Mucosa of descending colon (tissue), 3 donors: ENCODE measurements at regions not wholly inside any gene's neighbourhood (a gene's known extent, or its start where the extent isn't known, plus 50 kb on each side); places are given as distances from the start of the nearest gene placed in this dataset.
"Not testable (repeated sequence)": the region's sequence is repeated elsewhere in the genome, so short reads cannot be mapped to it uniquely, and the experiment has no call there.

Experiments
- ATAC-seq: fragments of 200-7000 bp; cut with Tn5 transposase; one replicate; pipeline ENCODE4 v1.9.1; 2020; ENCODE audit warnings: mild to moderate bottlenecking, moderate library complexity
- DNase-seq, 3 donors: peaks; one replicate each; pipeline ENCODE4 v3.0.0-alpha.2; 2020
- H3K36me3 ChIP-seq: fragments of 200-600 bp; one replicate; pipeline ENCODE4 v1.8.0; 2021; ENCODE audit warnings: low read depth, mild to moderate bottlenecking
- H3K4me1 ChIP-seq: fragments of 200-600 bp; one replicate; pipeline ENCODE4 v1.8.0; 2021; ENCODE audit warnings: low read depth, mild to moderate bottlenecking
- H3K4me3 ChIP-seq: fragments of 200-600 bp; one replicate; pipeline ENCODE4 v1.8.0; 2021; ENCODE audit warnings: mild to moderate bottlenecking
- H3K9me3 ChIP-seq: fragments of 200-600 bp; one replicate; pipeline ENCODE4 v1.8.0; 2021; ENCODE audit warnings: mild to moderate bottlenecking
- CTCF ChIP-seq: fragments of 200-600 bp; IDR thresholded peaks from one replicate; pipeline ENCODE4 v1.8.0; 2022; ENCODE audit warnings: antibody characterized with exemption, mild to moderate bottlenecking
- intact Hi-C, 2 donors: fragments of 100-400 bp; cut with DNase I in 1 of 2; cut with micrococcal nuclease in 1 of 2; formaldehyde crosslinking; loops; one replicate each; pipeline versions ENCODE4 v1.11.0 to v1.11.1; 2022; cut with DNase I, micrococcal nuclease
- donor health status: DM: no; HTN: no; CAD: no; lungs with moderate emphysema.
- donor health status: DM: no; HTN: no; CAD: no.
- donor health status: DM: no; HTN: yes; CAD: no.

GRCh38 chr3:177494216-177494615 is 296.9 kb upstream of the TBL1XR1 start:
- no peak for TF ChIP-seq CTCF

GRCh38 chr3:177495566-177495965 is 298.3 kb upstream of the TBL1XR1 start:
- intact Hi-C loops = no loop called here
- no peaks in the 10 kb centered on the region for H3K9me3 ChIP-seq
- DNase-seq = no peak
- no peak overlapping the region for H3K4me3 ChIP-seq
- TF ChIP-seq CTCF = no peak
- H3K4me1 ChIP-seq = no peaks in the 10 kb centered on the region
- no peak for ATAC-seq
- no peaks in the 10 kb centered on the region for H3K36me3 ChIP-seq

More at GRCh38 chr3:177494216-177494615, 296.9 kb upstream of the TBL1XR1 start:
- no peak for ATAC-seq
- Histone ChIP-seq H3K4me1 (no peaks in the 10 kb centered on the region), H3K36me3 (no peaks in the 10 kb centered on the region), H3K9me3 (no peaks in the 10 kb centered on the region), H3K4me3 (no peak overlapping the region)
- no peak for DNase-seq
- intact Hi-C loops = no loop called here

DNA sequence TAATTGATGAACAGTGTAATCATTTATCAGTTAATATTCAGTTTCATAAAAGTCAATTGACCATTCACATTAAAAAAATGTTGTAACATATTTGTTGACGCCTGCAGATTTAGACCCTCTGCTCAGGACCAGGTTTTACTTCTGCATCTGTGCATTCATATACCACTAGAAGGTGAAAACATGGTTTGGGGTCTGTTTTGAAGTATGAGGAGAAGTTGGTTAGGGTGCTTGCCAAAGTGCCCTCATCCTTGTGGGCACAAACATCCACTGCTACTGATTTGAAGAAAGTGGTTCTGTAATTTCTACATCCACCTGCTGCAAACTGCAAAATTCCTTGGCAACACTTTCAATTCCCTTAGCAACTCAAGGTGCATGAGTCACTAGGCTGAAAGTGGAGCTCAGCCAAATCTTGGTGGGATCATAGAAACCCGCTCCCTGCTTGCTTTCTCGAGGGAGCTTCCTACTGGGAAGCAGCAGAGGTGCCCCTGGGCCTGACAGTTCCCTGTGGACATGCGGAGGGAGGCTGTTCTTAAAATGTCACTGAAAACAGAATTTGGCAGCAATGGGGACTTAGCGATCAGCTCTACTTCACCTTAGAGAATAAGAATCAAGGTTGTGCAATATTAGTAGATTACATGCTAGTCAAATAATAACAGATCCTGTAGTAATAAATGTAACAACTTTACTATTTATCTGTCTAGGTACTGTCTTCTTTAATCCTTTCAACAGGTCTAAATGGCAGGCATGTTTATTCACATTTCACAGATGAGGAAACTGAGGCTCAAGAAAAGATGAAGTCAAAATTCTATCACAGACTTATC is 301.0 kb upstream of the TBL1XR1 start:
- no peaks in the 10 kb centered on the region for H3K4me1 ChIP-seq
- no peak overlapping the region for H3K4me3 ChIP-seq
- ATAC-seq = no peak
- intact Hi-C loops = no loop called here
- no peak for TF ChIP-seq CTCF
- no peaks in the 10 kb centered on the region for H3K36me3 ChIP-seq
- no peaks in the 10 kb centered on the region for H3K9me3 ChIP-seq
- no peak for DNase-seq

DNA sequence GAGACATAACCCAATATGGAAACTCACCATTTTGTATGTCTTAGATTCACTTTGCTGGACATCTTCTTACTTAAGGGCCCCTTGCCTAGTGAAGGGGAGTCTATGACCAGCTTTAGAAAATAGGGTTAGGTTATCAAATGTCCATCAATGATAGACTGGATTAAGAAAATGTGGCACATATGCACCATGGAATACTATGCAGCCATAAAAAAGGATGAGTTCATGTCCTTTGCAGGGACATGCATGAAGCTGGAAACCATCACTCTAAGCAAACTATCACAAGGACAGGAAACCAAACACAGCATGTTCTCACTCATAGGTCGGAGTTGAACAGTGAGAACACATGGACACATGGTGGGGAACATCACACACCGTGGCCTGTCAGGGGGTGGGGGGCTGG is 301.8 kb upstream of the TBL1XR1 start:
- H3K4me1 ChIP-seq, H3K36me3 ChIP-seq, H3K9me3 ChIP-seq, intact Hi-C loops, H3K4me3 ChIP-seq, ATAC-seq, DNase-seq: not testable (repeated sequence)

DNA sequence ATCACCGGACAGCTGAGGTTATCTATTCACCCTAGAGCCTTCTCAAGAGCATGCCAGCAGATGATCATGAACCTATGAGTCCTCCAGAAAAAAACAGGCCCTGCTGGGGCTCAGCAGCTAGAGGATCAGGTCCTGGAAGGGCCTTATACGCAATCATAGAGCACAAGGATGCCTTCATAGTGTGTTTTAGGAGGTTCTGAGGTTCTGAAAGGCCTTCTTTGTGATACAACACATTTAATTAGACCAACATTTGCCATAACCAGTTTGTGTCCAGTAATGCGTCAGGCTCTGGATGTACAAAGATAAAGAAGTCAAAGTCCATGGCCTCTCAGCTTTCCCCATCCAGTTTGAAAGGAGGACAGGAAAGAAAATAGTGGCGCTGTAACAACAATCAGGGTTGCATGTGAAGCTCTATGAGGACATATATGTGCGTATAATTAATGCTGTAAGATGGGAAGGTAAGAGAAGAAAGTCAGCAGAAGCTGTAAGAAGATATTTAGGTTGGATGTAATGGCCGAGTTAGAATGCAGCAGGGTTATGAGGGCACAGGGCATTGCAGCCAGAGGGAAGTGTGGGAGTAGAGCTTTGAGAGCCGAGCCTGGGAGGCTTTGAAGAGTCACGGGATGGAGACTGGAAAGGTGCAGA is 302.6 kb upstream of the TBL1XR1 start:
- Histone ChIP-seq H3K4me1 (no peaks in the 10 kb centered on the region), H3K9me3 (no peaks in the 10 kb centered on the region), H3K36me3 (no peaks in the 10 kb centered on the region), H3K4me3 (no peak overlapping the region)
- peak; percentile 88 for ATAC-seq
- TF ChIP-seq CTCF = no peak
- intact Hi-C loops = no loop called here
- DNase-seq = no peak

GRCh38 chr3:177510693-177511216 is 313.5 kb upstream of the TBL1XR1 start:
- no peak for TF ChIP-seq CTCF
- Histone ChIP-seq H3K4me3 (no peak overlapping the region), H3K9me3 (no peaks in the 10 kb centered on the region), H3K36me3 (no peaks in the 10 kb centered on the region), H3K4me1 (no peaks in the 10 kb centered on the region)
- DNase-seq = no peak
- intact Hi-C loops = no loop called here
- no peak for ATAC-seq
